ENCODE measurements at regions not wholly inside any gene's neighbourhood (a gene's known extent, or its start where the extent isn't known, plus 50 kb on each side); places are given as distances from the start of the nearest gene placed in this dataset.

DNA sequence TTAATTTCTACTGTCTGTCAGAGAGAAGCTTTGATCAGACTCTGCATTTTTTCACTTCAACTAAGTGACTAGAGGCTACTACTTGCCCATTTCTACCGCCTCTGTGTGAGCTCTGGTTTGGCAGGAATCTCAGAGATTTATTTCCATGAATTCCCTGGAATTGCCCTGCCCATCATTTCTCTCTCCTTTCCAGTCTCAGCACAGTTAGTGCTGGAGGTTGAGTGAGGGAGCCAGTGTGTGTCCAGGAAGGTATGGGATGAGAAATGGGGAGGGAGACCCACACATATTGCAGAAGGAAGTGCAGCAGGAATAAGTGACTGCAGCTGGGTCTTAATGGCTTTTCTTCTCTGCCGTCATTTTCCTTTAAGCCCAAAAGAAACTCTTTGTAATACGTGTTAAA lies 443.1 kb upstream of the ZNF462 start:
- WGBS, 2 donors: 57 to 62% methylated on average over 3 of the region's 3 CpGs
- no peak for DNase-seq
- intact Hi-C loops (cut with DNase I): no loop called here
- ATAC-seq: no peak
- TF ChIP-seq, protein P1, sequence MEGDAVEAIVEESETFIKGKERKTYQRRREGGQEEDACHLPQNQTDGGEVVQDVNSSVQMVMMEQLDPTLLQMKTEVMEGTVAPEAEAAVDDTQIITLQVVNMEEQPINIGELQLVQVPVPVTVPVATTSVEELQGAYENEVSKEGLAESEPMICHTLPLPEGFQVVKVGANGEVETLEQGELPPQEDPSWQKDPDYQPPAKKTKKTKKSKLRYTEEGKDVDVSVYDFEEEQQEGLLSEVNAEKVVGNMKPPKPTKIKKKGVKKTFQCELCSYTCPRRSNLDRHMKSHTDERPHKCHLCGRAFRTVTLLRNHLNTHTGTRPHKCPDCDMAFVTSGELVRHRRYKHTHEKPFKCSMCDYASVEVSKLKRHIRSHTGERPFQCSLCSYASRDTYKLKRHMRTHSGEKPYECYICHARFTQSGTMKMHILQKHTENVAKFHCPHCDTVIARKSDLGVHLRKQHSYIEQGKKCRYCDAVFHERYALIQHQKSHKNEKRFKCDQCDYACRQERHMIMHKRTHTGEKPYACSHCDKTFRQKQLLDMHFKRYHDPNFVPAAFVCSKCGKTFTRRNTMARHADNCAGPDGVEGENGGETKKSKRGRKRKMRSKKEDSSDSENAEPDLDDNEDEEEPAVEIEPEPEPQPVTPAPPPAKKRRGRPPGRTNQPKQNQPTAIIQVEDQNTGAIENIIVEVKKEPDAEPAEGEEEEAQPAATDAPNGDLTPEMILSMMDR (IDR thresholded peaks at IDR 0.05): no peak
- no peaks in the 10 kb centered on the region for H3K27me3 ChIP-seq
- no peaks in the 10 kb centered on the region for H3K36me3 ChIP-seq
- H3K27ac ChIP-seq: no peak overlapping the region
- H3K4me3 ChIP-seq: no peak overlapping the region
- no peaks in the 10 kb centered on the region for H3K4me1 ChIP-seq
- no peak for FAIRE-seq
- no peaks in the 10 kb centered on the region for H3K9me3 ChIP-seq

DNA sequence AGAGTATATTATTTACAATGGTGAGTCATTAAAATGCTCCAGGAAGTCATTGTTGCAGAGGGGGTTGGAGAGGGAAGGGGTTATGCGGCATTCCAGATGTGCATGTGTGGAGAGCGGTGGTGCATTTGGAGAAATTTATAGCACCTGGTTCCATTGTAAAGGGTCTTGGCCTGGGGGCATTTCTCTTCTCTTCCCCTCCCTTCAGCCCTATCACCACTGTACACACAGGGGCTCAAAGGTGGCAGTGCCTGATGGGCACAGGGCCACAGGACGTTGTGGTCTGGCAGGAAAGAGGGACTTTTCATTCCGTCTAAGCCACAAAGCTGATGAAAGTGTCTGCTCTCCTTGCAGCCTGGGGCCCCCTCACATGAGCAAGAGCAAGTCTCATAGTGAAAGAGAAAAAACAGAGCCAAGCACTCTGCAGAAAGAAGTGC lies 442.4 kb upstream of the ZNF462 start:
- DNase-seq (no peak), ATAC-seq (no peak), FAIRE-seq (no peak)
- intact Hi-C loops (cut with DNase I): no loop called here
- TF ChIP-seq, protein P1 (IDR thresholded peaks at IDR 0.05): no peak
- Histone ChIP-seq H3K36me3 (no peaks in the 10 kb centered on the region), H3K4me1 (no peaks in the 10 kb centered on the region), H3K9me3 (no peaks in the 10 kb centered on the region), H3K4me3 (no peak overlapping the region), H3K27me3 (no peaks in the 10 kb centered on the region), H3K27ac (no peak overlapping the region)
- 39 to 40% methylated on average over 4 of the region's 4 CpGs for WGBS, 2 donors

DNA sequence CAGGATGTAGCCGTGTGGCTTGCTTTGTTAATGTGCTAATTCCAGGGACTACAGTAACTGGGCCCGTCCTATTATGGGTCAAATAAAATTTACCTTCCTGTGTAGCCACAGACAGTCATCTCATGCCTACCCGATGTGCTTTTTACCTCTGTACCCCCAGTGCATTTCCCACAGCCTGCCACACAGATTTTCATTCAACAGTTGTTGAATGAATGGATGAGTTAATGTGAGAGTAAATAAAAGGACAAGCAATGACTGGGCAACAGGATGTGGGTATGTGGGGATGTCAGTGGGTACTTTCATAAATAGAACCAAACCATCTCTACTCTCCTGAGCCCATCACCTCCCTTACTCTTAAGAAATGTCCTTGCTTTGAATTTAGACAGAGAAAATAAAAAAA lies 441.2 kb upstream of the ZNF462 start:
- no peaks in the 10 kb centered on the region for H3K9me3 ChIP-seq
- H3K4me3 ChIP-seq: no peak overlapping the region
- FAIRE-seq (no peak), DNase-seq (no peak), ATAC-seq (no peak)
- intact Hi-C loops (cut with DNase I): no loop called here
- TF ChIP-seq, protein P1 (IDR thresholded peaks at IDR 0.05): no peak
- H3K4me1 ChIP-seq: no peaks in the 10 kb centered on the region
- no peak overlapping the region for H3K27ac ChIP-seq
- WGBS, 2 donors: 57 to 72% methylated on average over 3 of the region's 3 CpGs
- H3K36me3 ChIP-seq: no peaks in the 10 kb centered on the region
- no peaks in the 10 kb centered on the region for H3K27me3 ChIP-seq

DNA sequence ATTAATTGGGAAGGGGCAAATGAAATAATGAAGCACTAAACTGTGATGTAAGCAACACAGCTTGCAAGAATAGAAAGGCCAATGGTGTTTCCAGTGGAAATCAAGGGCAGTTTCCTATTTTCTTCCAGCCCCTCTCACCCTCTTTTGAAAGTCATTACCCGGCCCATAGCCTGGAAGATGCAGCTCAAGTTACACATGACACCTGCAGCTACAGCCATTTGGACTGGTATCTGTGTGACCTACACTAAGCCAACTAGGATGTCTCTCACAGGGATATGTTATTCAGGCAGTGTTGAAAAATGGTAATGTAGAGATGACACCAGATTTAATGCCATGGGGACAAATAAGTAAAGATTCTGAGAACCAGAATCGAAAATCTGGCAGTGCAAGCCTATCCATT lies 439.4 kb upstream of the ZNF462 start:
- TF ChIP-seq, protein P1 (IDR thresholded peaks at IDR 0.05): no peak
- no peak overlapping the region for H3K4me3 ChIP-seq
- no peaks in the 10 kb centered on the region for H3K9me3 ChIP-seq
- H3K27ac ChIP-seq: no peak overlapping the region
- FAIRE-seq: no peak
- H3K4me1 ChIP-seq: no peaks in the 10 kb centered on the region
- H3K36me3 ChIP-seq: no peaks in the 10 kb centered on the region
- ATAC-seq: no peak
- no peak for DNase-seq
- WGBS, 2 donors: 35 to 55% methylated on average over 2 of the region's 2 CpGs
- no peaks in the 10 kb centered on the region for H3K27me3 ChIP-seq
- intact Hi-C loops (cut with DNase I): no loop called here

DNA sequence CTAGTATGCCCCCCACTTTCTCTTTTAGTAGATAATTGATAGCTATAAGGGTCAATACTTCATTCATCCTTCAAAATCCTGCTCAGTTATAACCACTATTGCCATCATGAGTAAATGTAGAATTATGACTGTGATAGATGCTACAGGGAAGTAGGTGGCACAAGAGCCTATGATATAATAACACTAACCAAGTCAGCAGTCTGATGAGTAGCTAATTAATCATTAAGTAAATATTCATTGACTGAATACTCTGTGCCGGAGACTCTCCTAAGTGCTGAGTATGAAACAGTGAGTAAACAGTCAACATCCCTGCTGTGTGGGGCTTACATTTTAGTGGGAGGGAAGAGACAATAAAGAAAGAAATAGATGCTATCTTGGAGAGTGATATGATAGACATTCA lies 430.3 kb upstream of the ZNF462 start:
- DNase-seq (no peak), ATAC-seq (no peak), FAIRE-seq (no peak)
- intact Hi-C loops (cut with DNase I): no loop called here
- no peaks in the 10 kb centered on the region for H3K36me3 ChIP-seq
- 28 to 33% methylated on average over 1 of the region's 1 CpG for WGBS, 2 donors
- no peaks in the 10 kb centered on the region for H3K4me1 ChIP-seq
- no peak overlapping the region for H3K4me3 ChIP-seq
- H3K27ac ChIP-seq: no peak overlapping the region
- no peaks in the 10 kb centered on the region for H3K27me3 ChIP-seq
- no peaks in the 10 kb centered on the region for H3K9me3 ChIP-seq
- TF ChIP-seq, protein P1 (IDR thresholded peaks at IDR 0.05): no peak
